Skeletal muscle satellite cell (primary cell): ENCODE measurements at regions not wholly inside any gene's neighbourhood (a gene's known extent, or its start where the extent isn't known, plus 50 kb on each side); places are given as distances from the start of the nearest gene placed in this dataset.

Source experiments
- H3K27me3 ChIP-seq: 2 replicates; pipeline ENCODE4 v1.7.0; 2013; ENCODE audit warnings: low read length; ENCODE audit not compliant: control insufficient read depth, insufficient read depth
- H3K36me3 ChIP-seq: 2 replicates; pipeline ENCODE4 v1.7.0; 2013; ENCODE audit warnings: mild to moderate bottlenecking, control low read depth, low read length; ENCODE audit not compliant: insufficient read depth
- H3K4me1 ChIP-seq: 2 replicates; pipeline ENCODE4 v1.7.0; 2013; ENCODE audit warnings: low read length; ENCODE audit not compliant: control insufficient read depth, insufficient read depth
- H3K4me2 ChIP-seq: 2 replicates; pipeline ENCODE4 v1.7.0; 2013; ENCODE audit warnings: mild to moderate bottlenecking, low read length
- H3K4me3 ChIP-seq: 2 replicates; pipeline ENCODE4 v1.7.0; 2013; ENCODE audit warnings: low read length
- H3K9ac ChIP-seq: 2 replicates; pipeline ENCODE4 v1.7.0; 2013; ENCODE audit warnings: mild to moderate bottlenecking, low read depth, low read length, moderate library complexity
- H3K9me3 ChIP-seq: replicated peaks from 2 replicates; pipeline ENCODE4 v1.7.0; 2013; ENCODE audit warnings: mild to moderate bottlenecking, control low read depth, low read length

DNA sequence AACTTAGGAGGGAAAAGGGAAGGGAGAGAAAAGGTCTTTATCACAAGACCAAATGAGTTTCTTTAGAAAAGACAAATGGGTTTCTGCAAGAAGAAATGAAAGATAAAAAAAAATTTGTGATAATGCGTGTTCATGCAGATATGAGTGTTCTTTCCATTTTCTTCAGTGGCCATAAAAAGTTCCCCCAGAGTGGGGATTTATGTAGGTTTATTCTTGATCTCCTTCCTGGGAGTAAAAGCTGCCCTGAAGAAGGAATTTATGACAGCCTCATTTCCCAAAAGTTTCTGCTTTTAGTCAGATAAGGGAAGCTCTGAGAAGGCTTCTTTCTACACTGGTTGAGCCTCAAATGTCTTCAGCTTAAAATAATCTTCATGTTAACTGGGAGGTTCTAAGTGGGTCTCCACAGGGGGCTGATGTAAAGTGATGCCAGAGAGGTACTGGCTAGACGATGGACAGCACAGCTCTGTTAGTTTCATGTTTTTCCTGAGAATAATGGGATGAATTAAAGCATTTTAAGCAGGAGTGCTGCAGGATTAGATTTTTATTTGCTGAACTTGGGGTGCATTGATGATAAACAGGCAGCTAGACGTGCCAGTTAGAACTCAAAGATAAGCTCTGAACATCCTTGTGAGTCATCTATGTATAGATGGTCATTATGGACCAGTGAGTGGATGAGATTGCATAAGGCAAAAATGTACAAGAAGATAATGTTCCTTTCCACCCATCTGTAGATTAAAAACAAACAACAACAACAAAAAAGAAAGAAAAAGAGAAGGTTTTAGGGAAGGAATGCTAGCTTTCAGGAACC lies 65.6 kb upstream of the EPCAM start:
- peaks cover 6% of the 10 kb centered on the region for H3K4me1 ChIP-seq
- H3K4me2 ChIP-seq = no peak overlapping the region
- H3K9me3 ChIP-seq = no peaks in the 10 kb centered on the region

DNA sequence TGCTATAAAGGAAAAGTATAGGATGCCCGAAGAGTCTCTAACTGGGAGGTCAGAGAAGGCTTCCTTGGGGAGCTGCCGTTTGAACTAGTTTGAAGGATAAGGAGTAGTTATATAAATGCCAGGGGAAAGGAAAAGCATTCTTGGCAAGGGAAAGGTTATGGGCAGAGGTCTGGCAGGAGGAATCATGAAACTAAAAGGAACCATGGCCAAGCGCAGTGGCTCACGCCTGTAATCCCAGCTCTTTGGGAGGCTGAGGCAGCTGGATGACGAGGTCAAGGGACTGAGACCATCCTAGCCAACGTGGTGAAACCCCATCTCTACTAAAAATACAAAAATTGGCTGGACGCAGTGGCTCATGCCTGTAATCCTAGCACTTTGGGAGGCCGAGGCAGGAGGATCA lies 66.8 kb upstream of the EPCAM start:
- Histone ChIP-seq H3K9me3 (no peaks in the 10 kb centered on the region), H3K9ac (no peak overlapping the region), H3K4me3 (no peak overlapping the region), H3K36me3 (no peaks in the 10 kb centered on the region), H3K4me2 (no peak overlapping the region), H3K27me3 (peaks cover 10% of the 10 kb centered on the region), H3K4me1 (peaks cover 6% of the 10 kb centered on the region)

More for the DNA sequence above, 65.6 kb upstream of the EPCAM start:
- H3K4me3 ChIP-seq = no peak overlapping the region
- peaks cover 10% of the 10 kb centered on the region for H3K27me3 ChIP-seq
- H3K36me3 ChIP-seq = no peaks in the 10 kb centered on the region
- no peak overlapping the region for H3K9ac ChIP-seq

GRCh38 chr2:47301731-47302130 lies 67.4 kb upstream of the EPCAM start:
- no peak overlapping the region for H3K9ac ChIP-seq
- no peaks in the 10 kb centered on the region for H3K9me3 ChIP-seq

DNA sequence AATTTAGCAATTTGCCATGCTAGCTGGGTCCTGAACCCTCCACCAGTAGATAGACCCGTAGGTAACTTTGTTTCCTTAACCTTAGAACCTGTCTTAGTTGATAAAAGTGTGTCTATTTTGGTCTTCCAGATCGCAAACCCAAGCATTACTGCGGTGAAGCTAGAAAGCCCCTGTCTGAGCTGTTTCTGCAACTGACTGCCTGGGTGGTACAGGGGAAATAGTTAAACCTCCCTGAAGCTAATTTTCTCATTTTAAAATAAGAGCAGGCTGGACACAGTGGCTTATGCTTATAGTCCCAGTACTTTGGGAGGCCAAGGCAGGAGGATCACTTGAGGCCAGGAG lies 67.9 kb upstream of the EPCAM start:
- Histone ChIP-seq H3K4me2 (no peak overlapping the region), H3K36me3 (no peaks in the 10 kb centered on the region), H3K4me1 (peaks cover 6% of the 10 kb centered on the region), H3K9me3 (no peaks in the 10 kb centered on the region), H3K27me3 (peaks cover 10% of the 10 kb centered on the region), H3K9ac (no peak overlapping the region), H3K4me3 (no peak overlapping the region)

More at GRCh38 chr2:47301731-47302130, 67.4 kb upstream of the EPCAM start:
- Histone ChIP-seq H3K27me3 (peaks cover 10% of the 10 kb centered on the region), H3K4me3 (no peak overlapping the region), H3K36me3 (no peaks in the 10 kb centered on the region), H3K4me1 (peaks cover 6% of the 10 kb centered on the region), H3K4me2 (no peak overlapping the region)

DNA sequence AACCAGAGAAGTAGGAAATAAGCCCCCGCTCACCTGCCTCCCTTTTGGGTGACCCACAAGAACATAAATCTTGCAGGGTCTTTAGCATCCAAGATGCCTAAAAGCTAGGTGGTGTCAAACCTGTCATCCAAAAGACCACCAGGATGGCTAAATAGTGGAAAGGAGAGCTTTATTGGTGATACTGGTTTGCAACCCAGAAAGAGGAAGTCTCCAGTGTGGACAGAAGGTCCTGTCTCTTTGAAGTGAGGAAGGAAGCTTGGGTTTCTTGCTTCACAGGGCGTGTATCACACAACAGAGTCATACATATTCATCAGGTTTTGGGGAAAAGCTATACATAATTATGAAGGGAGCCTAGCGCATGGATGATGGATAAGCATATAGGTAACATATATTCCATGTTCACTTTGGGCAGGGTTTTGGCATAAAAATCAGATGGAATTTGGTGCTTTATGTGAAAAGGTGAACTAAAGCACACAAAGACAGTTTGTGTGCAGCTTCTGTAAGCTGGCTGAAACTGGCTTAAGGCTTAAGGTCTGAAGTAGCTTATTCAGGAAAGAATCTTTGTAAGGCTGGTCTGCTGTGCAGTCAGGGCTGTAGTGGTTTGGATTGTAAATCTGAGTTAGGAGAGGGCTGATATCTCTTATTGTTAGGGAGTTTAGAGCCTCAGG lies 68.4 kb upstream of the EPCAM start:
- no peaks in the 10 kb centered on the region for H3K9me3 ChIP-seq
- H3K36me3 ChIP-seq = no peaks in the 10 kb centered on the region
- no peak overlapping the region for H3K9ac ChIP-seq
- peaks cover 10% of the 10 kb centered on the region for H3K27me3 ChIP-seq
- H3K4me1 ChIP-seq = peaks cover 6% of the 10 kb centered on the region
- H3K4me3 ChIP-seq = no peak overlapping the region
- no peak overlapping the region for H3K4me2 ChIP-seq

- Histone ChIP-seq H3K4me1 (peaks cover 6% of the 10 kb centered on the region), H3K4me3 (no peak overlapping the region), H3K9me3 (no peaks in the 10 kb centered on the region), H3K27me3 (peaks cover 10% of the 10 kb centered on the region), H3K4me2 (no peak overlapping the region), H3K9ac (no peak overlapping the region), H3K36me3 (no peaks in the 10 kb centered on the region)
These were observed 69.0 kb upstream of the EPCAM start for GRCh38 chr2:47300081-47300480.

DNA sequence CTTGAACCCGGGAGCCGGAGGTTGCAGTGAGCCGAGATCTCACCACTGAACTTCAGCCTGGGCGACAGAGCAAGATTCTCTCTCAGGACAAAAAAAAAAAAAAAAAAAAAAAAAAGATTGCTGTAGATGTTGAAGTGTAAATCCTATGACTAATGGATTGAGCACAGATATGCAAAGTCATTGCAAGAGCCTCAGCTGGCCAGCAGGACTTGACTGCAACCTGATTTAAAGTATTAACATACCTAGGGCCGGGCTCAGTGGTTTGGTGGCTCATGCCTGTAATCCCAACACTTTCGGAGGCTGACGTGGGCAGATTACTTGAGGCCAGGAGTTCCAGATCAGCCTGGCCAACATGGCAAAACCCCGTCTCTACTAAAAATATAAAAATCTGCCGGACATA lies 69.6 kb upstream of the EPCAM start:
- no peaks in the 10 kb centered on the region for H3K36me3 ChIP-seq
- no peak overlapping the region for H3K9ac ChIP-seq
- peaks cover 10% of the 10 kb centered on the region for H3K27me3 ChIP-seq
- H3K4me2 ChIP-seq = no peak overlapping the region
- peaks cover 6% of the 10 kb centered on the region for H3K4me1 ChIP-seq
- H3K4me3 ChIP-seq = no peak overlapping the region
- H3K9me3 ChIP-seq = no peaks in the 10 kb centered on the region

DNA sequence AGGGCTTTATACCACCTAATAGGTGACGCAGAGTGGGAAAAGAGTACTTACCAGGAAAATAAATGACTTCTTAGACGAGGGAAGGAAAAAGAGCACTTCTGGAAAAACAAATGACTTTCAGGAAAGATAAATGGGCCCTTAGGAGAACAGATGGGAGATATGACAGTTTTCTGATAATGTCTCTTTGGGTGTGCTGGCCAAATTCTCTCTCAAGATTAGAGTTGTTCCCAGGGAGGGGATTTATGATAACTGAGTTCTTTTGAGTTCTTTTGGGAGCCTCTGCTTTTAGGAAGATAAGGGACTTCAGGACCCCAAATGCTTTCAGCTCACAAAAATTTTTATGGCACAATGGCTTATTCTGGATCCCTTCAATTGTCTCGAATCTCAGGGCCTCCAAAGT lies 70.3 kb upstream of the EPCAM start:
- Histone ChIP-seq H3K9ac (no peak overlapping the region), H3K27me3 (peaks cover 10% of the 10 kb centered on the region), H3K4me2 (no peak overlapping the region), H3K4me1 (peaks cover 3% of the 10 kb centered on the region), H3K9me3 (no peaks in the 10 kb centered on the region), H3K4me3 (no peak overlapping the region), H3K36me3 (no peaks in the 10 kb centered on the region)

GRCh38 chr2:47297767-47298425 lies 71.2 kb upstream of the EPCAM start:
- Histone ChIP-seq H3K36me3 (no peaks in the 10 kb centered on the region), H3K27me3 (peaks cover 10% of the 10 kb centered on the region), H3K9ac (no peak overlapping the region), H3K9me3 (no peaks in the 10 kb centered on the region), H3K4me2 (no peak overlapping the region), H3K4me1 (no peaks in the 10 kb centered on the region), H3K4me3 (no peak overlapping the region)

GRCh38 chr2:47295981-47296635 lies 73.0 kb upstream of the EPCAM start:
- no peaks in the 10 kb centered on the region for H3K36me3 ChIP-seq
- H3K4me1 ChIP-seq = no peaks in the 10 kb centered on the region
- H3K27me3 ChIP-seq = peaks cover 6% of the 10 kb centered on the region
- no peak overlapping the region for H3K4me2 ChIP-seq
- H3K9ac ChIP-seq = no peak overlapping the region
- no peaks in the 10 kb centered on the region for H3K9me3 ChIP-seq
- H3K4me3 ChIP-seq = no peak overlapping the region

DNA sequence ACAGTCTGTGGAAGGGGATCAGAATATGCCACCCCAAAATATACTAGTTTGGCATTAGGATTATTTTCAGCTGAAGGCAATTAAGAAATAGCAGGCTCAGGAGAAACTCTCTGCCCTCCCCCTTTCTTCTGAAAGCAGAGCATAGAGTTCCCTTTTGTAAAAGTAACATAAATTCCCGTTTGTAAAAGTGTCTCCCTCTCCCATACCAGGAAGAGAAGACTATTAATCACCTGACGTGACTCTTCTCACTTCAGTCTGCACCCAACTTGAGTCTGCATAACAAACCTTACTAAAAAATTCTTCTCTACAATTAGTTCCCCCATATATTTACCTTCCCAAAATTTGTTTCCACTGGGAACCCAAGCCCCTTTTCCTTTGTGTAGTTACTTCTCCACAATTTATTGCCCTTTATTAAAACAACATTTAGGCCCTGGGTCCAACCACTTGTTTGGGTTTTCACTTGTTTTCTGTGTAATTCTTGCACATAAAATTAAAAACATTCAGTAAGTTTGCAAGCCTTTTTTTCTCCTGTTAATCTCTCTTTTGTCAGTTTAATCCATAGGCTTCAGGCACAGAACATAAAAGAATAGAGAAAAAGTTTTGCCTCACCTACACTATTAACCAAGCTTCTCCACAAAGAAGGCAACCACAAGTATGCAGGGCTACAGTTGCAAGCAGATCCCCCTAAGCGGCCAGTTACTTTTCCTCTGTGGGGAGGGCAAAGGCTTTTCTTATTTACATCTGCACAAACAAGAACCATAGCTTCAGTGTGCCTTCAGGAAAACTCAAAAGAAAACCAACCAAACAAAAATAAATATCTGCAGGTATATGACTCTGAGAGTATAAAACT lies 73.8 kb upstream of the EPCAM start:
- no peak overlapping the region for H3K4me2 ChIP-seq
- no peaks in the 10 kb centered on the region for H3K27me3 ChIP-seq
- H3K4me3 ChIP-seq = no peak overlapping the region
- no peaks in the 10 kb centered on the region for H3K36me3 ChIP-seq
- H3K4me1 ChIP-seq = no peaks in the 10 kb centered on the region
- H3K9me3 ChIP-seq = no peaks in the 10 kb centered on the region
- no peak overlapping the region for H3K9ac ChIP-seq
